ENCODE measurements at regions not wholly inside any gene's neighbourhood (a gene's known extent, or its start where the extent isn't known, plus 50 kb on each side); places are given as distances from the start of the nearest gene placed in this dataset.

DNA sequence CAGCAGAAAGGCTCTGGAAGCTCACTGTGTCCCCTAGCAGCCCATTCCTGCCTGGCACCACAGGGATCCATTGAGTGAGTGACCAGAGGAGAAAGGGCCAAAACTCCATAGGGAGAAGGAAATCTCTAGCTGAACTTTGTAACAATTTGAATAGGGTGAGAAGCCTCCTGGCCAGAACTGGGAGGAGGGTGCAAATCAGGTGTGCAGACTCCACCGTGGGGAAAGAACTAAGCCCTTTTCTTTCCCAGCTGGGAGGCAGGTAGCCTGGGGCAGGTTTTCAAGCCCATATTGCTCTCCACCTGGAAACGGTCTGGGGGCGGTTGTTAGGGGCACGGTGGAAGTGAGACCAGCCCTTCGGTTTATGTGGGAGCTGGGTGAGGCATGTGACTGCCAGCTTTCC, 227.2 kb downstream of the SNCA start:
- TF ChIP-seq, protein P1, sequence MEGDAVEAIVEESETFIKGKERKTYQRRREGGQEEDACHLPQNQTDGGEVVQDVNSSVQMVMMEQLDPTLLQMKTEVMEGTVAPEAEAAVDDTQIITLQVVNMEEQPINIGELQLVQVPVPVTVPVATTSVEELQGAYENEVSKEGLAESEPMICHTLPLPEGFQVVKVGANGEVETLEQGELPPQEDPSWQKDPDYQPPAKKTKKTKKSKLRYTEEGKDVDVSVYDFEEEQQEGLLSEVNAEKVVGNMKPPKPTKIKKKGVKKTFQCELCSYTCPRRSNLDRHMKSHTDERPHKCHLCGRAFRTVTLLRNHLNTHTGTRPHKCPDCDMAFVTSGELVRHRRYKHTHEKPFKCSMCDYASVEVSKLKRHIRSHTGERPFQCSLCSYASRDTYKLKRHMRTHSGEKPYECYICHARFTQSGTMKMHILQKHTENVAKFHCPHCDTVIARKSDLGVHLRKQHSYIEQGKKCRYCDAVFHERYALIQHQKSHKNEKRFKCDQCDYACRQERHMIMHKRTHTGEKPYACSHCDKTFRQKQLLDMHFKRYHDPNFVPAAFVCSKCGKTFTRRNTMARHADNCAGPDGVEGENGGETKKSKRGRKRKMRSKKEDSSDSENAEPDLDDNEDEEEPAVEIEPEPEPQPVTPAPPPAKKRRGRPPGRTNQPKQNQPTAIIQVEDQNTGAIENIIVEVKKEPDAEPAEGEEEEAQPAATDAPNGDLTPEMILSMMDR (optimal IDR thresholded peaks at IDR 0.05 in 1 of 3, IDR thresholded peaks at IDR 0.05 in 1 of 3, conservative IDR thresholded peaks at IDR 0.05 in 1 of 3; ENCODE audit: extremely low read depth in 1 of 3, insufficient read depth in 2 of 3, low read length in 3 of 3): no peak
- no peak for TF ChIP-seq EZH2 (IDR thresholded peaks at IDR 0.05; ENCODE audit: low read length)

Data from keratinocyte (primary cell).